Kidney tubule cell (primary cell): ENCODE measurements at regions not wholly inside any gene's neighbourhood (a gene's known extent, or its start where the extent isn't known, plus 50 kb on each side); places are given as distances from the start of the nearest gene placed in this dataset.

Experiments
- DNase-seq: peaks from one replicate; pipeline ENCODE4 v3.0.0-alpha.2; 2018; ENCODE audit warnings: low spot score

DNA sequence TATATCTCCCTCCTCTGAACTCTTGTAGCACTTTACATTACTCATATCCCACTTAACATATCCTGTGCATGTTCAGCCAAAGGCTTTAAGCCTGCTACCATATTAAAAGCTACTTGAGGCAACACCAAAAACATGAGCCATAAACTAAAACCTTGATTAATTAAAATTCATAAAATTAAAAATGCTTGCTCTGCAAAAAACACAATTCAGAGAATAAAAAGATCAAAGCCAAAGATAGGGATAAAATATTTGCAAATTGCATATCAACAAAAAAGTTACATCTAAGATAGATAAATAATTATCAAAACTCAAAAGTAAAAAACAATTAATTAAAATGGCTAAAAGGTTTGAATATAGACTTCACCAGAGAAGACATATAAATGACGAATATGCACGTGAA, 495.4 kb upstream of the PIK3C3 start:
- DNase-seq = no peak

DNA sequence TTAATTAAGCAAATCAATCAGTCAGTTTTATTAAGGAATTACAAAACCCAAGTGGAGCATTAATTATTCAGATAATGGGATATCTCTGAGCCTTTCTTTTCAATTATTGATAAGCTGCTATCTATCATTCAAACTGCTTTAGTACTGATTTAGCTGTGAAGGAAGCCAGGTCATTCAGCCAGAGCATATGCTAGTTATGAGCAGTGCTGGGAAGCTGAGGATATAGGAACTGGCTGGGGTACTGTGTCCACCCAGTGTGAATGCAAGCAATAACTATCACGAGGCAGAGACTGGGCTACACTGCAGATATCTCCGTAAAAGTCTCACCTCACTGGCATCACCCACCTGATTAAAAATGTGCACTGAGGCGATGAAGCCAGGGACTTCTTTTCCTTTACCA, 496.7 kb upstream of the PIK3C3 start:
- DNase-seq = no peak

DNA sequence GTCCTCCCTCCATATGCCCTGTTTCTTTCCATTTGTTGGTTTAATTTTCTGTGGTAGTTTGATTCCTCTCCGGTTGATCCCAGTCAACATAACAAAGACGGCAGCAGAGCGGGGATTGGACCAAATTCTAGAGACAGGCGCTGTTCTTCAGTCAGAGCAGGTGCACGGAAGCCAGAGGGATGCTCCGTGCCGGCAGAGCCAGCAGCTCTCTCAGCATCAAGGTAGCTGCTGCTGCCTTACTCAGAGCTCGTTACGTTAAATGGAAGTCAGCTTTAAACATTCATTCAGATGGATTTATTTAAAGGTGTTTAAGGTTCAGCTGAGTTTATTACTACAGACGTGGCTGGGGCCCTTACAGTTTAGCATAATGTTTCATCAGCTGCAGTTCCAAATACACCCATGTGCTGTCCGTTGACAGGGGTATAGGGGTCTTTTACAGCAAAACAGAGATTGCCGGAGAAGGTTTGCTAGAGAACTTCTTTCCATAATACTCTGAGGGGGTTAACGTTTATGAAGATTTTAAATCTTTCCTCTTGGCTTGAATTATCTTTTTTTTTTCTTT, 497.2 kb upstream of the PIK3C3 start:
- no peak for DNase-seq

DNA sequence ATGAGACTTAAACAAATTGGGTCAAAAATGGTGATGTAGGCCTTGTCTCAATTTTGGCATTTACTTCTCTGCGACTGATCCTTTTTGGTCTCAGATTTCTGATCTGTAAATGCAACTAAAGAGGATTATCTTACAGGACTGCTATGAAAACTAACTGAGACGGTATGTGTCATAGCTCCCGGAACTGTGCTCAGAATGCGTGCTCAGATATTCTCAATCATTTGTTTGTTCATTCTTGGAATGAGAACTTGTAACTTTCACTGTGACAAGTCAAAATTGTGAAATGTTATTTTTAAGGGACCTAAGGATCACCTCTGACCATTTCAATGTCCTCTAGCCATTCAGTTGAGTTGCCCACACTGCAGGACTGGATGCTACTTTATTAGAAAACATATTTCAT, 498.2 kb upstream of the PIK3C3 start:
- no peak for DNase-seq

DNA sequence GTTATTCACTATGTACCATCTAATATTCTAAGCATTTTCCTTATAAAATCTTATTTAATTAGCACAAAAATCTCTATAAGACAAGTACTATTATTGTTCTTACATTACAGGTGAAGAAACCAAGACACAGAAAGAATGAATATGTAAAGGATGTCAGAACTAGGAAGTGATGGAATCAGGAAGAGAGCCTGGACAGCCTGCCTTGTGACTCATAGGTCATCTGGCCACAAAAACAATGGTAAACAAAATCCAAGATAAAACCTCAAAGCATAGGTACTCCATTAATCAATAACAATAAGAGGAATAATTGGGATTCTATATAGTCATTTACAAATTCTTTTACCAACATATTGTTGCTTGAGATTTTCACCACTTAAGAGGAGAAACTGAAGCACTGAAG, 505.4 kb upstream of the PIK3C3 start:
- peak; percentile 36 for DNase-seq

DNA sequence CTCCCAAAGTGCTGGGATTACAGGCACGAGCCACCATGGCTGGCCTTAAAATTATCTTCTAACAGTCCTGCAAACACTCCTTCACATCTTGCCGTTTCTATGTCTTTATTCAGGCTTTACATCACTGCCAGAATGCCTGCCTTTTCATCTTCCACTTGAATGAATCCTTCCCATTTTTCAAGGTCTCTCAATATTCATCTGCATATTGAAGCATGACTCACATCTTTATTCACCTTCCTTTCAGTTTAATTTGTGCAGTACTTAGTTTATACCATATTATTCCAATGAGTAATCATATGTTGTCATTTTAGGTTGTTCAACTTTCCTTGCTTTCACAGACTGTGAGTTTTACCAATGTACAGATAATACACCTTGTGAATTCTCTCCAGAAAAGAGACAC, 510.1 kb upstream of the PIK3C3 start:
- no peak for DNase-seq

DNA sequence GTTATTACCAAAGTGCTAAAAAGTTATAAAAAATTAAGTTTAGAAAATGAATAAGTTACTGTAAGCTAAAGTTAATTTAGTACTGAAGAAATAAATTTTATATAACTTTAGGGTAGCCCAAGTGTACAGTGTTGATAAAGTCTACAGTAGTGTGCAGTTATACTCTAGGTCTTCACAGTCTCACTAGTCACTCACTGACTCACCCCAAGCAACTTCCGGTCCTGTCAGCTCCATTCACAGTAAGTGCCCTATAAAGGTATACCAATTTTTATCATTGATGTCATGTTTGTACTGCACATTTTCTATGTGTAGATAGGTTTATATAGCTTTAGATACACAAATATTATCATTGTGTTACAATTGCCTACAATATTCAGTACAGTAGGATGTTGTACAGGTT, 518.3 kb upstream of the PIK3C3 start:
- DNase-seq = no peak

DNA sequence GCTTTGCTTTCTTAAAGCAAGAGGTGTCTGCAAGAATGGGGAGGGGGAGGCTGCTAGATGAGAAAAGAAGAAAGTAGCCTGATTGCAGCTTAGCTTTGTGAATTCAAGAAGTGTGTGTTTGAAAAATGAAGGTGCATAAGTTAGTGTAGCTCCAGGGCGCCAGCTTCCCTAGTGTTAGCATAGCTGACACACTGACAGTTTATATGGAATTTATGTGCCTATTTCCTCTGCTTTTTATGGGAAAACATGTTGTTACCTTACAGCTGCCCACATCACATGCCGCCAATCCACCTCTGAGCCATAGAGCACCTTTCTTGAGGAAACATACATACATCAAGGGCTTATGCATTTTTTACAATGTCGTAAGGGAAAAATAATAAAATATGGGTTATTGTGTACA, 536.4 kb upstream of the PIK3C3 start:
- no peak for DNase-seq

DNA sequence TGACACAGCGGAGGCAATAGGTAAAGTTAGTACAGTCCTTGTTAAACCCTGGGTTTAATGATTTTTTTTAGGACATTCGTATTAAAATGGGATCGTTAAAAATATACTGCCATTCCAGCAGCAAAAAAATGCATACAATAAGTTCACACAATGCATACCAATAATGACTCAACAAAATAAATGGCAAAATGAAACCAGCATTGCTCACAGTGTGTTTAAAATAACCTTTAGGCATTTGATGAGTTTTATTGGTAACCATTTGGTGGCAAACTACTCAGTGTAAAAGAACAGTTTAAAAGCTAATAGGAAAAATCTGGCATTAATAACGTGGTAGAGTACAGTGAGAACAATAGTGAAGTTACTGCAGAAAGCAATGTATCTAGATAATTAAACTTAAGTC, 539.0 kb upstream of the PIK3C3 start:
- DNase-seq = no peak

DNA sequence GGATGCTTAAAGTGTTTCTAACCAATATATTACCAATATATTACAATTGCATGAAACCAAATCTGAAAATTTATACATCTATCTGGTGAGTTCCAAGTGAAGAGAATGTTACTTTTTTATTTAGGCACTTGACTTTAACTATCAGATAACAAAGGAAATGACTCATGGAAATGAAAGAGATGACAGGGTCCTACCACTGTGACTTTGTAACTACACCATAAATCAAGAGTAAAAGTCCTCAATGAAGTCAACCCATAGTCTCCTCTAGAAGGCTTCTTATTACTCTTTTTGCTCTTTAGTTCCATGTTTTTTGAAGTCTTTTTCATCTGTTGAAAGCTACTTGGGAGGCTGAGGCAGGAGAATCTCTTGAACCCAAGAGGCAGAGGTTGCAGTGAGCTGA, 545.0 kb upstream of the PIK3C3 start:
- no peak for DNase-seq

DNA sequence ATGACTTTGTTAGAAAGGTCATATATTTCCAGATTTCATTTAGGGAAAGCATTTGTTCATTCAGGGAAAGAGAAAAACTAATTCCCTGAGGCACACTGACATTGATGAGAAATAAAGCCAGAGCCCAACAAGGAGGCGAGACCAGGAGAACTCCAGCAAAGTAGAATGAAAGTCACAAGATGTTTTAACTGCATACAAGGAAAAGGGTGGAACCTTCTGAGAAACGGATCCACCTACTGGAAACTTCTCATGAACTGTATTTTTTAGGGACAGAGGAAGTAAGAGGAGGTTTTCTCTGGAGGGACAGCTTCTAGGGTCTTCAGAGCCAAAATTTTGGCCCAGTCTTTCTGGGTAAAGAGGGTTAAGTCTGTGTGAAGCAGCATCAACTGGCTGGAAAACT, 548.2 kb upstream of the PIK3C3 start:
- DNase-seq = no peak

DNA sequence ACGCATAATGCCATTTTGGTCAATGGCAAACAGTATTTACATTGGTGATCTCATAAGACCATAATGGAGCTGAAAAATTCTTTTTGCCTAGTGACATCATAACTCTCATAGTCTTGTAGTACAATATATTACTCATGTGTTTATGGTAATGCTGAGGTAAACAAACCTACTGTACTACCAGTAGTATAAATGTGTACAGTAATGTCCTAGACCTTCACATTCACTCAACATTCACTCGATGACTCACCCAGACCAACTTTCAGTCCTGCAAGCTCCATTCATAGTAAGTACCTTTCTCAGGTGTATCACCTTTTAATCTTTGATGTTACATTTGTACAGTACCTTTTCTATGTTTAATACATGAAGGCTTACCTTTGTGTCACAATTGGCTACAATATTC, 558.2 kb upstream of the PIK3C3 start:
- DNase-seq = no peak

DNA sequence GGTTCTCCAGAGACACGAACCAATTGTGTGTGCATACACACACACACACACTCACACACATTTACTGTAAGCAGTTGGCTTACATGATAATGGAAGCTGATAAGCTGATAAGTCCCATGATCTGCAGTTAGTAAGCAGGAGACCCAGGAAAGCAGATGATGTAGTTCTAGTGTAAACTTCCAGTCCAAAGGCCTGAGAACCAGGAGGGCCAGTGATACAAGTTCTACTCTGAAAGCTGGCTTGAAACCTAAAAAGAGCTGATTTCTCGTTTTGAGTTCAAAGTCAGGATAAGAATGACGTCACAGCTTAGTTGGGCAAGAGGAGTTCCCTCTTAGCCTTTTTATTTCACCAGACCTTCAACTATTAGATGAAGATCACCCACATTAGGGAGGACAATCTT, 558.8 kb upstream of the PIK3C3 start:
- no peak for DNase-seq

DNA sequence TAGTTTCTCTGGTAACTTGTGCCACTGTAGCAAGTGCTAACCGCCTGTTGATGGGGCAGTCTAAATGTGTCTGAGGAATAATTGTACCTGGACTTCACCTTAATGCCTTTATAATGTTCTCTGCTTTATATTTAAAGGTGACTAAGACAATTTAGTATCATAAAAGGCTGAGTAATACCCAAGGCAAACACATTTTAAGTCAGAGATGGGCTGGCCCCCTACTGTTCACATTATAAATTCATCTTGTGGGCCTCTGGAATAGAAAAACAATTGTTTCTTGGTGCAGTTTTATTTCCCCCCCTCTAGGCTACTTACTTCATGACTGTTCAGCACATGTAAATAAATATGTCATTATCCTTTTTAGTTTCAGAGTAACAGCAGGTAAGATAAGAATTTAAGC, 559.3 kb upstream of the PIK3C3 start:
- no peak for DNase-seq

DNA sequence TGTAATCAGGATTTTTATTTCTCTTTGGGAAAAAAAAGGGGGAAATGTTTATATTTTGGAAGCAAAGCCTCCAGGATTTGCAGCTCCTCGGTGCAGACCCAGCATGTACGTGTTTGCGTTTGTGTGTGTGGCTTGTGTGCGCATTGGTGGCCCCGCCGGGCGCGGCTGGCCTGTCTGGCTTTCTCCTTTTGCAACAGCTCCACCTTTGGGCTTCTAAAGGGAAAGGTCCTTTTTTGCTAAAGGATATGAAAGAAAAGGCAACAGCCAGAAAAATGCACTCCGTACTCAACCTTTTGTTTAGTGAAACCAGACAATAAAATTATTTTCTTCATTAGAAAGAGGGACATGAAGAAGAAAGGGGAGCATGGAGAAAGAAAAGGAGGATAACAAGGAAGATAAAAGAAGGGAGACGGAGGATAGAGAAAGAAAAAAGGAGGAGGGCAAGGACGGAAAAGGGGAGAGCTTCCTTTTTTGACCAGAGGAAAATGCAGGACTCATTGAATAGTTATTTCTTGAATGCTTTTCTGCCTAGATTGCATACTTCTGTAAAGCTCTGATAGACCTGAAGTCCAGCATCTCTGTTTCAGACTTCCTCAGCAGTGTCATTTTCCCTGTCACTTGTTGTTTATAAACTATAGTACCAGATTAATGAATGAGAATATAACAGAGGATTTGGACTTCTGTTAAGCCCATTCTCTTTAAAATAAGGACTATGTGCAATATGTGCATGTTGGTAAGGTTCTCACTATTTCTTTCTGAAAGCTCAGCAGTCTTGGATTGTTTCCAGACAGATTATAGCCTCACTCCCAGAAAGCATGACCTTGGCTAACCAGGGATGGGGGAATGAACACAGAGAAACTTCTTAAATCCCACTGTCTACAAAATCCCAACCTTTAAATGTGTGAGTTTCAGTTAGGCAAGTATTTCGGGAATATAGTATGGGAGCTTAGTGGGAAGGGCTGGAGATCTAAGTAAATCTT, 563.1 kb upstream of the PIK3C3 start:
- DNase-seq = peak; percentile 58

DNA sequence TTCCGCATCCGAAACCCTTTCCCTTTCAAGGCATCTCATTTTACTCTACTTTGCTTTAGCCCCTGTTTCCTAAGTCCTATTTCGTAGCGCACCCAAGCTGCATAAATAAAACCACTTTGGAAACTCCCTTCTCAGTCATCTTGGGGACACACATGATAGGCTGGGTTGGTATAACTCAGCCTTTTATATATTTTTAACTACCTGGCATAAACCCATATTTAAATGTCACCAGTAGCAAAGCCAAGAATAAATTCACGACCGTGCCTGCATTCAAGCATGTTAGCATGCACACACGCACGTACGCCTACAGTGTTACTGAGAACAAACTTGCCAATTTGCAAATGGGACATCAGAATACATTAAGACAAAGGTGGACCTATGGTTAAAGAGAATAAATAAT, 564.7 kb upstream of the PIK3C3 start:
- DNase-seq = peak; percentile 13

DNA sequence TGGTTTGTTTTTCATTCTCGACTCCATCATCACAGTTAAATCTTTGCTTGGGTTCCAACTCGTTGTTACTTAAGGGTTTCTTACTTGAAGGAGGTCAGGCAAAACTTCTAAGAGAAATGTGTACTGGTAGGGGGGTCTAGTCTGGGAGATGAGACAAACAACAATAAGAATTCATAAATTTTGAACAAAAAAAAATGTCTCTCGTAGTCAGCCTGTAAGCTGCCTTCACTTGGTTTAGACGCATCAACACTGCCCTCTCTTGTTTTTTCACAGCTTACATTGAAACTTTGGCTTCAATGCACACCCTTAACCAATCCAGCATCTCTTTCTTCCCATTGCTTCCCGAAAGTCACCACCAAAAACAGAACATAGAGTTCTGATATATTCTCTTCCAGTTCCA, 576.4 kb upstream of the PIK3C3 start:
- peak; percentile 14 for DNase-seq

DNA sequence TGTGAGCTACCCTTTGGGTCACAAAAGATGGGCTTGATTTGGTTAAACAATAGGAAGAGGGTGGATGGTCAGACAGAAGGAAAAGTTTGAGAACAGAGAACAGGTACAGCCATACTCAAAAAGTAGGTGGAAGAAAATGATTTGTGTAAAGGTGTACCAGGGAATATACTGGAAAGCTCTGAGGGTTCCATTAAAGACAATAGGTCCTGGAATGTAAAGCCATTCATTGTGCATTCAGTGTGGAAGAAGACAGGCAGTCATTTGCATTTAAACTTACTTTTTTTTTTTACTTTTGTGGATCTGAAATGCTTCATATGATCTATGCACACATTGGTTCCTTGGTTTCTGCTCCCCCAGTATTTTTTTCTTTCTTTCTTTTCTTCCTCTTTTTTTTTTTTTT, 581.4 kb upstream of the PIK3C3 start:
- DNase-seq = no peak

DNA sequence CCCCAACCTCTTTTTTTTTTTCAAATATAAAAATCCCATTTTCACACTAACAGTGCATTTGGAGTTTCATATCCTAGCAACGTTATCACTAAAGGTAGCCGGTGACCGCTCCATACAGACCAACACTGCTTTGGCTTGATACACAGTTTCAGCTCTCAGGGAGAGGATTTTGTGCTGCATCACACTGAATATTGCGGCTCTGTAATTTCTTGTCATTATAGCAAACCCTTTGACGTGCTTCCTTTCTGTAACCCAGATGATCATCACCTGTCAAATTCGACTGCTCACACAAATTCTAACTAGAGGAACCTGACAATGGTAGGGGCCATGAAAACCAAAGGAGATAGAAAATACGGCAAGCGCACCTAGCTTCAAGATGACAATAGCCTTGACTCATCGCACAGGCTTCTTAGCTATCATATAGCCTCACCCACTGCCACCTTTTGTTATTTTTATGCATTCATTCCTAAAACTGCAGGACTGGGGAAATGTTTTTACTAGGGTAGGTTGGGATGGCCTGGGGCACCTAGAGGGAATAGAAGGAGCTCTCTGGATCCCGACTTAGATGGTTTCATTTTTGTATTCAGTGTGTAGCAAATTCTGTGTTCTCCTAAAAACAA, 582.9 kb upstream of the PIK3C3 start:
- DNase-seq = no peak

DNA sequence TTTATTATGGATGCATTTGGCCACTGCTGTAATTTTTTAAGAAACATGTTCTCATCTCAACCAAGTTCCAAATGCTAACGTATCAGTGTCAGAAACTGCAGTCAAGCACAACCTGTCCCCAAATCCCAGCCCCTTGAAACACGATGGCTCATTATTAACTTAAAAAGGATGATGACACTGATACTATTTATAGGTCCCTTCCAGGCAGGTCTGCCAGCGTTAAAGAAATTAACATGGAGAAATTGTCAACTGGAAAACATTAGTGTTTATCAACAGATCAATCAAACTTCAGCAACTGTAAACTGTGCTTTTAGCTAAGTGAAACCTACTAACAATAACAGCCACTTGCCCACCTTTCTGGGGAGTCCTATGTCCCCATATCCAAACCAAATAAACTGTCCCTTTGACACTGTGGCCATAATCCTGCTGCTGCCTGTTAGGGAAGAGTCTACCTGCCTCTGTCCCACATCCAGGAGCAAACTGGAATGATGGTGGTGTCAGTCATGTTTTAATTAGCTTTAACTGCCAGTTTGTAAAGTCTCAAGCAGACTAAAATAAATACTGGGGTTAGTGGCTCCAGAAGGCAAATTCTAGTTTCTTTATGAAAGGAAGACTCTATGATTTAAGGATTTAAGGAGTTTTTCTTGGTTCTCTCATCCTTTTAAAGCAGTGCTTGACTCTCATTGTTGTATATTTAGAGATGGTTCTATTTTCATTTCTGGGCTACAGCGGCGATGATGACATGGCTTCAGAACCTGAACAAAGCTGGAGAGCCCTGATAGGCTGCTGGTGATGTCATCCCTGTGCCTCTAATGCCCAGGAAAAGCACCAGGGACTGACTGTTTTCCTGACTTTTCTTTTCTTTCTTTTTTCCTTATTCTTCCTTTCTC, 583.6 kb upstream of the PIK3C3 start:
- no peak for DNase-seq

DNA sequence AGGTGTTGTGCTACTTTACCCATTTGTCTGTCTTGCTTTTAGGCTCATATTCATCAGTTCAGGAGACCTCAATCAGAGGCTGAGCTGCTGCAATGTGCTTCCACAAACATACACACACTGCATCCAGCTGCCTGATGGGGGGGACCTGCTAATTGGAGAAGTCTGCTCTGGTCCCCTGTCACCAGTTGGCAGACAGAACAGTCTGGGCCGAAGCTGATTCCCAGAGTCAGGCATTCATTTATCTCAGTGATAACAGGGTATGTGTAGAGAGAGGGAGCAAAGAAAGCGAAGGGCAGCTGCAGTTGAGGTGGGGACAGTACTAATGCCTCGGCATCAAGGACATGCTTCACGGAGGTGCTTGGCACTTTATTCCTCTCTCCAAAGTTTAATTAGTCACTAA, 584.3 kb upstream of the PIK3C3 start:
- no peak for DNase-seq

DNA sequence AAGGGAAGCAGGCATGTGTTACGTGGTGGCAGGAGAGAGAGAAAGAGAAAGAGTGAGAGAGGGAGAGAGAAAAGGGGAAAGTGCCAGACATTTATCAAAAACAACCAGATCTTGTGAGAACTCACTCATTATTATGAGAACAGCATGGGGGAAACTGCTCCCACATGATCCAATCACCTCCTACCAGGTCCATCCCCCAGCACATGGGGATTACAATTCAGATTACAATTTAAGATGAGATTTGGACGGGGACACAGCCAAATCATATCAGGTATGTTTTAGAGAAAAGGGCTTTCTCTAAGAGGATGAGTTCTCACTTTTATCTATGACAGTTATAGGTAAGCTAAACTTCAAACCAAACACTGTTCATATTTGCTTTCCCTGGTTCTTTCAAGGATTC, 597.3 kb upstream of the PIK3C3 start:
- DNase-seq = no peak
